ENCODE measurements at regions not wholly inside any gene's neighbourhood (a gene's known extent, or its start where the extent isn't known, plus 50 kb on each side); places are given as distances from the start of the nearest gene placed in this dataset.
A peak's percentile ranks its signal among the peaks of the same experiment; 100 is the strongest.

DNA sequence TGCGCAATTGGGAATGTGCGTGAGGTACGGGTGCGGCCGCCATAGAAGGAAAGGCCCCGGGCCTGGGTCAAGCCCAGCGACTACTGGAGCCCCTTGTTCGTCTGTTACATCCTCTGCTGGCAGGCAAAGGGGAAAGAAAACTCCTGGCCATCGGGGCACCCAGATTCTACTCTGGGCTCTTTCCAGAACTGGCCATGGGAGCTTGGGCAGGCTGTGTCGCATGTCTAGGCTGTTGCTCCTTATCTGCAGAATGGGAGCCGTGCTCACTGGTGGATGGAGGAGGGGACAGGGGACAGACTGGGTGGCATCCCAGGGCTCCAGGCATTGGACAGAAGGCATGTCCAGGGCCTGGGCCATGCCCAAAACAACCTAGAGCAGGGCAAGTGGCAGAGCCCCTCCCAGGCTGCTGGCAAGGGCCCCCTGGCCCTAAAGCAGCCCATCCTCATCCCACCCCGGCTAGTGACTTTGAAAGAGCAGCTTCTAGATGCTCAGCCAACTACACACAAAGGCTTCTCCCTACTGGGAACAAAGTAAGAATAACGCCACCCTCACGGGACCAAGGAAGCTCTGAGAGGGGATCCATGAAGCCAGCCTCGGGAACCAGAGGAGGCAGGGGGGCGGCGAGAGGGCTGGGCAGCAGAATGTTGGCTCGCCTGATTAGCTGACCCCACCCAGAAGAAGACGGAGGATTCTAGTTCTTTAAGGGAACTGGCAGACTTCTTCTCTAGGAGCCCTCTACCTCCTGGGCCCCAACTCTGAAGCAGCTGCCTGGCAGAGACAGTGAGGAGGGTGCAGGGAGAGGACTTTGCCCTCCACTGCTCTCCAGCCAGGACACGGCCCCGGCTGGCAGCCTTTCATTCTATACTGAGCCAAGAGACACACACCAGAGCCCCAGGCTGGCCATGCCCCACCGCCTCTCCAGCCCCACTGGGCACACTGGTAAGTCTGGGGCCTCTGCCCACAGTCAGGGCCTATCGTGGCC is 96.8 kb downstream of the SINHCAF start:
- no peak for TF ChIP-seq POLR2A (IDR thresholded peaks at IDR 0.05)
- no peak for TF ChIP-seq POLR2AphosphoS5 (IDR thresholded peaks at IDR 0.05)
- TF ChIP-seq, protein P1, sequence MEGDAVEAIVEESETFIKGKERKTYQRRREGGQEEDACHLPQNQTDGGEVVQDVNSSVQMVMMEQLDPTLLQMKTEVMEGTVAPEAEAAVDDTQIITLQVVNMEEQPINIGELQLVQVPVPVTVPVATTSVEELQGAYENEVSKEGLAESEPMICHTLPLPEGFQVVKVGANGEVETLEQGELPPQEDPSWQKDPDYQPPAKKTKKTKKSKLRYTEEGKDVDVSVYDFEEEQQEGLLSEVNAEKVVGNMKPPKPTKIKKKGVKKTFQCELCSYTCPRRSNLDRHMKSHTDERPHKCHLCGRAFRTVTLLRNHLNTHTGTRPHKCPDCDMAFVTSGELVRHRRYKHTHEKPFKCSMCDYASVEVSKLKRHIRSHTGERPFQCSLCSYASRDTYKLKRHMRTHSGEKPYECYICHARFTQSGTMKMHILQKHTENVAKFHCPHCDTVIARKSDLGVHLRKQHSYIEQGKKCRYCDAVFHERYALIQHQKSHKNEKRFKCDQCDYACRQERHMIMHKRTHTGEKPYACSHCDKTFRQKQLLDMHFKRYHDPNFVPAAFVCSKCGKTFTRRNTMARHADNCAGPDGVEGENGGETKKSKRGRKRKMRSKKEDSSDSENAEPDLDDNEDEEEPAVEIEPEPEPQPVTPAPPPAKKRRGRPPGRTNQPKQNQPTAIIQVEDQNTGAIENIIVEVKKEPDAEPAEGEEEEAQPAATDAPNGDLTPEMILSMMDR (IDR thresholded peaks at IDR 0.05), result no peak
- no peak for TF ChIP-seq EP300 (IDR thresholded peaks at IDR 0.05)
- DNase-seq, result peak; percentile 51 to 89
- Histone ChIP-seq H3K27ac (peak overlapping the region in 3 of 5 donors; percentile 17 to 54 (median 38)), H3K4me3 (no peak overlapping the region), H3K9me3 (no peaks in the 10 kb centered on the region), H3K27me3 (no peaks in the 10 kb centered on the region), H3K36me3 (no peaks in the 10 kb centered on the region), H3K4me1 (peaks cover 4 to 10% (median 7%) of the 10 kb centered on the region in 4 donors)
- intact Hi-C loops (cut with DNase I; ENCODE audit: low total_unique reads), result no loop called here
- 54 to 71% (median 63%) methylated on average over 22 to 23 of the region's 23 CpGs for WGBS, 5 donors

DNA sequence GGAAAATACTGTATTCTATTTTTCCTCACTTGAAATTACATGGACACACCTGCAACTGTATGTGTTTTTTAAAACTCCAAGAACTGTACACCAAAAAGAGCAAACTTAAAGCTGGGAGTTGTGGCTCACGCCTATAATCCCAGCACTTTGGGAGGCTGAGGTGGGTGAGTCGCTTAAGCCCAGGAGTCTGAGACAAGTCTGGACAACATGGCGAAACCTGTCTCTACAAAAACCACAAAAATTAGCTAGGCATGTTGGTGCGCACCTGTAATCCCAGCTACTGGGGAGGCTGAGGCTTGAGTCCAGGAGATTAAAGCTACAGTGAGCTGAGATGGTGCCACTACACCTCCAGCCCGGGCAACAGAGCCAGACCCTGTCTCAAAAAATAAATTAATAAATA is 95.9 kb downstream of the SINHCAF start:
- Histone ChIP-seq H3K27me3 (no peaks in the 10 kb centered on the region), H3K4me3 (no peak overlapping the region), H3K27ac (peak overlapping the region in 1 of 5 donors; percentile 38), H3K4me1 (peaks cover 4 to 13% (median 8%) of the 10 kb centered on the region in 4 donors), H3K9me3 (no peaks in the 10 kb centered on the region), H3K36me3 (no peaks in the 10 kb centered on the region)
- 75 to 96% (median 89%) methylated on average over 5 of the region's 5 CpGs for WGBS, 5 donors
- TF ChIP-seq EP300 (IDR thresholded peaks at IDR 0.05) (no peak), POLR2A (IDR thresholded peaks at IDR 0.05) (no peak), POLR2AphosphoS5 (IDR thresholded peaks at IDR 0.05) (no peak)
- TF ChIP-seq, protein P1 (IDR thresholded peaks at IDR 0.05), result no peak
- intact Hi-C loops (cut with DNase I; ENCODE audit: low total_unique reads), result no loop called here
- no peak for DNase-seq

All from stomach (tissue), 8 donors.